Transverse colon (tissue), 4 donors: ENCODE measurements at regions not wholly inside any gene's neighbourhood (a gene's known extent, or its start where the extent isn't known, plus 50 kb on each side); places are given as distances from the start of the nearest gene placed in this dataset.

Experiments
- DNase-seq: peaks from one replicate; pipeline ENCODE4 v3.0.0-alpha.2; 2019
- H3K27ac ChIP-seq, 4 donors: fragments of 200-600 bp; sonication (generic); 2 replicates each; pipeline ENCODE4 v1.5.1; 2016 to 2018; ENCODE audit warnings: inconsistent platforms in 4 of 4
- H3K27me3 ChIP-seq: fragments of 200-600 bp; sonication (generic); 2 replicates; pipeline ENCODE4 v1.5.1; 2017; ENCODE audit warnings: inconsistent platforms
- H3K36me3 ChIP-seq, 4 donors: fragments of 200-600 bp; sonication (generic); 2 replicates each; pipeline ENCODE4 v1.5.1; 2017 to 2019; ENCODE audit warnings: inconsistent platforms in 4 of 4
- H3K4me1 ChIP-seq, 4 donors: fragments of 200-600 bp; sonication (generic); 2 replicates each; pipeline ENCODE4 v1.5.1; 2017 to 2020; ENCODE audit warnings: inconsistent platforms in 4 of 4
- H3K4me3 ChIP-seq, 4 donors: fragments of 200-600 bp; sonication (generic); 1 replicate in 1 of 4; 2 replicates in 3 of 4; pipeline versions ENCODE4 v1.5.1 to v1.6.1; 2017 to 2019; ENCODE audit warnings: inconsistent platforms in 4 of 4
- H3K9me3 ChIP-seq, 2 donors: fragments of 200-600 bp; sonication (generic); 2 replicates each; pipeline ENCODE4 v1.5.1; 2017 to 2019; ENCODE audit warnings: inconsistent platforms in 2 of 2
- CTCF ChIP-seq, 5 experiments: fragments of 200-600 bp in 3 of 5; fragments of 450-650 bp in 2 of 5; sonication (generic) in 3 of 5; IDR thresholded peaks; 1 replicate in 2 of 5; 2 replicates in 3 of 5; pipeline ENCODE4 v1.5.1; 2016 to 2017; ENCODE audit warnings: antibody characterized with exemption in 5 of 5, inconsistent platforms in 3 of 5, mild to moderate bottlenecking in 2 of 5, moderate library complexity in 1 of 5
- EP300 ChIP-seq: sonication (generic); formaldehyde crosslinking; IDR thresholded peaks from one replicate; pipeline ENCODE4 v1.6.1; 2017; ENCODE audit warnings: antibody characterized with exemption, low read depth
- POLR2A ChIP-seq: fragments of 450-650 bp; IDR thresholded peaks from one replicate; pipeline ENCODE4 v1.6.1; 2016; ENCODE audit warnings: antibody characterized with exemption, mild to moderate bottlenecking, moderate library complexity
- POLR2AphosphoS5 ChIP-seq, 3 donors: sonication (generic); formaldehyde crosslinking; IDR thresholded peaks; one replicate each; pipeline ENCODE4 v1.6.1; 2016; ENCODE audit warnings: antibody characterized with exemption in 3 of 3
- WGBS, 2 donors: methylation state at CpG; one replicate each; pipeline ENCODE4 v1.1.5; 2018; ENCODE audit warnings: low coverage in 1 of 2; 5-methylcytosine and 5-hydroxymethylcytosine counted together
- in situ Hi-C, 4 donors: fragments of 200-750 bp; cut with MboI; loops; one replicate each; pipeline versions ENCODE4 v1.15.0 to v1.15.1; 2017; ENCODE audit warnings: low sequenced_read_pairs in 3 of 4, low pct_ligation_motif_present in 1 of 4, low pct_unique_long_range_greater_than_20kb in 1 of 4
- intact Hi-C: fragments of 100-400 bp; cut with DNase I; formaldehyde crosslinking; loops from one replicate; pipeline ENCODE4 v1.15.1; 2023; ENCODE audit warnings: low total_unique reads

DNA sequence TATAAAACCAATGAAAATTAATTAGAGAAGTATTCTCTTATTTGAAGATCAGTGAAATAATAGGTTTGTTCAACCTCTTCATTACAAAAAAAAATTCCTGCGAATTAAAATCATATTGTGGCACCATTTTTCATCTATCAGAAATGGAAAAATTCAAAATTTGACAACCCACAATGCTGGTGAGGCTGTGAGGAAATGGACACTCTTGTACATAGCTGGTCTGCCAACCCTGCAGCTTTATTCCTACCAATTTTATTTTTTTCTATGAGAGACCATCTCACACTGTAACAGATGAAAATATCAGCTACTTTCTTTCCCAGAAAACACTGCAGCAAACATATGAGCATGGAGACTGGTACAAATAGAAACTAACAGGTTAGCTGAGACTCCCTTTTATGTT, 208.8 kb upstream of the SEMA3E start:
- in situ Hi-C loops: no loop called here
- 71 to 76% methylated on average over 1 of the region's 1 CpG for WGBS, 2 donors

GRCh38 chr7:83856094-83856493, 207.2 kb upstream of the SEMA3E start:
- Histone ChIP-seq H3K4me1 (peaks cover 0 to 3% (median 0%) of the 10 kb centered on the region in 4 donors), H3K36me3 (no peaks in the 10 kb centered on the region), H3K9me3 (no peaks in the 10 kb centered on the region), H3K4me3 (no peak overlapping the region), H3K27ac (no peak overlapping the region), H3K27me3 (no peaks in the 10 kb centered on the region)
- 88% methylated on average over 4 to 5 of the region's 5 CpGs for WGBS, 2 donors
- in situ Hi-C loops (no loop called here), intact Hi-C loops (no loop called here)
- DNase-seq: no peak
- TF ChIP-seq POLR2AphosphoS5 (IDR thresholded peaks at IDR 0.05) (no peak), POLR2A (no peak), CTCF (IDR thresholded peaks at IDR 0.05) (no peak), EP300 (no peak)

More for the DNA sequence above, 208.8 kb upstream of the SEMA3E start:
- Histone ChIP-seq H3K9me3 (no peaks in the 10 kb centered on the region), H3K27me3 (no peaks in the 10 kb centered on the region), H3K4me3 (no peak overlapping the region), H3K27ac (no peak overlapping the region), H3K36me3 (no peaks in the 10 kb centered on the region), H3K4me1 (no peaks in the 10 kb centered on the region)
- TF ChIP-seq EP300: no peak
- DNase-seq: no peak
- intact Hi-C loops: no loop called here

GRCh38 chr7:83852136-83852535, 203.2 kb upstream of the SEMA3E start:
- Histone ChIP-seq H3K9me3 (no peaks in the 10 kb centered on the region), H3K4me1 (peaks cover 0 to 3% (median 0%) of the 10 kb centered on the region in 4 donors), H3K4me3 (no peak overlapping the region), H3K27ac (no peak overlapping the region), H3K27me3 (no peaks in the 10 kb centered on the region), H3K36me3 (no peaks in the 10 kb centered on the region)
- intact Hi-C loops: no loop called here
- TF ChIP-seq POLR2AphosphoS5 (IDR thresholded peaks at IDR 0.05): no peak
- 38 to 41% methylated on average over 2 of the region's 2 CpGs for WGBS, 2 donors
- in situ Hi-C loops: no loop called here
- no peak for DNase-seq

DNA sequence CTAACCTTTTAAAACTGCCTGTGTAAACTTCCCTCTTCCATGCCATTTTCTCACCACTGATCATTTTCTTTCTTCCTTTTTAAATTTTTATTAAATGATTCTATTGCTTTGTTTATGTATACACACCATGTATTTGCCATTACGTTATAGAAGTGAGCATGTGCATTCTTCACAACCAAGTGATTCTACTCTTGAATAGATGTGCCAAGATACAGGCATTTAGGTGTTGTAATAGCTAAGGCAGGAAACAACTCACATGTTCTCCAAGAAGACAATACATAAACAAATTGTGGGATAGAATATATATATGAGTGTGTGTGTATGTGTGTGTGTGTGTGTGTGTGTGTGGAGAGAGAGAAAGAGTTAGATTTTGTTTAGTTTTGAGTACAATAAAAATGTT, 202.6 kb upstream of the SEMA3E start:
- 33 to 36% methylated on average over 1 of the region's 1 CpG for WGBS, 2 donors
- no peak overlapping the region for H3K4me3 ChIP-seq
- TF ChIP-seq EP300: no peak
- TF ChIP-seq POLR2A: no peak
- TF ChIP-seq POLR2AphosphoS5 (IDR thresholded peaks at IDR 0.05): no peak
- H3K36me3 ChIP-seq: no peaks in the 10 kb centered on the region
- intact Hi-C loops: no loop called here
- no peak overlapping the region for H3K27ac ChIP-seq
- in situ Hi-C loops: no loop called here
- peaks cover 0 to 3% (median 0%) of the 10 kb centered on the region in 4 donors for H3K4me1 ChIP-seq
- no peaks in the 10 kb centered on the region for H3K27me3 ChIP-seq
- DNase-seq: no peak
- no peaks in the 10 kb centered on the region for H3K9me3 ChIP-seq

DNA sequence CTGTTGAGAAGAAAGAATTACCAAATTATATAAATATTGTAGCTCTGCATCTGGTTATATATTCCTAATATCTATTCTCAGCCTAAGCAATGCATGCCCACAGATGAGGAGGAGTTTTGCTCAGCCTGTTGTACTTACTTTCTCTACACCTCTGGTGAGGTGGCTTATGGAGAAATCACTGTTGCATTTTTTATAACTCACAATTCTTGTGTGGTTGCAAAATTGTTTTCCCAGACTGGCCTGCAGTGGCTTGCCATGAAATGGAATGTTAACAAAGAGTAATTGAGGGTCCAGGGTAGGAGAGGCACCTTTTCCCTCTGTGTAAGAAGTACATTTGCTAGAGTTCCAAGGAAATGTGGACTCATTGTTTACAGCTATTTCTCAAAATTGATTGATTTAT, 202.0 kb upstream of the SEMA3E start:
- in situ Hi-C loops: no loop called here
- H3K4me1 ChIP-seq: peaks cover 0 to 3% (median 0%) of the 10 kb centered on the region in 4 donors
- no peaks in the 10 kb centered on the region for H3K36me3 ChIP-seq
- H3K27ac ChIP-seq: no peak overlapping the region
- intact Hi-C loops: no loop called here
- no peaks in the 10 kb centered on the region for H3K27me3 ChIP-seq
- no peak overlapping the region for H3K4me3 ChIP-seq
- TF ChIP-seq POLR2A (no peak), POLR2AphosphoS5 (IDR thresholded peaks at IDR 0.05) (no peak), EP300 (no peak), CTCF (IDR thresholded peaks at IDR 0.05) (no peak)
- H3K9me3 ChIP-seq: no peaks in the 10 kb centered on the region
- DNase-seq: no peak

GRCh38 chr7:83850125-83850524, 201.2 kb upstream of the SEMA3E start:
- no peaks in the 10 kb centered on the region for H3K27me3 ChIP-seq
- in situ Hi-C loops (no loop called here), intact Hi-C loops (no loop called here)
- TF ChIP-seq EP300: no peak
- no peak for TF ChIP-seq POLR2A
- TF ChIP-seq CTCF (IDR thresholded peaks at IDR 0.05): no peak
- TF ChIP-seq POLR2AphosphoS5 (IDR thresholded peaks at IDR 0.05): no peak
- DNase-seq: no peak
- H3K4me3 ChIP-seq: no peak overlapping the region
- H3K27ac ChIP-seq: no peak overlapping the region
- no peaks in the 10 kb centered on the region for H3K9me3 ChIP-seq
- H3K4me1 ChIP-seq: peaks cover 0 to 3% (median 0%) of the 10 kb centered on the region in 4 donors
- 88 to 90% methylated on average over 3 of the region's 3 CpGs for WGBS, 2 donors
- H3K36me3 ChIP-seq: no peaks in the 10 kb centered on the region
